ENCODE measurements at regions not wholly inside any gene's neighbourhood (a gene's known extent, or its start where the extent isn't known, plus 50 kb on each side); places are given as distances from the start of the nearest gene placed in this dataset.

GRCh38 chr7:54882694-54883093 is 123.7 kb upstream of the SEC61G start:
- intact Hi-C loops (cut with DNase I), result no loop called here
- DNase-seq (ENCODE audit: low spot score), result no peak

GRCh38 chr7:54883576-54883975 is 124.6 kb upstream of the SEC61G start:
- intact Hi-C loops (cut with DNase I), result no loop called here
- no peak for DNase-seq (ENCODE audit: low spot score)

GRCh38 chr7:54885285-54885684 is 126.3 kb upstream of the SEC61G start:
- intact Hi-C loops (cut with DNase I), result no loop called here
- no peak for DNase-seq (ENCODE audit: low spot score)

- intact Hi-C loops (cut with DNase I), result no loop called here
Observed at GRCh38 chr7:54888067-54888733, 129.2 kb upstream of the SEC61G start.

GRCh38 chr7:54888734-54889082 is 129.7 kb upstream of the SEC61G start:
- intact Hi-C loops (cut with DNase I), result no loop called here
- no peak for DNase-seq (ENCODE audit: low spot score)

More at GRCh38 chr7:54888067-54888733, 129.2 kb upstream of the SEC61G start:
- no peak for DNase-seq (ENCODE audit: low spot score)

GRCh38 chr7:54897891-54898290 is 120.9 kb upstream of the EGFR start:
- intact Hi-C loops (cut with DNase I), result no loop called here
- no peak for DNase-seq (ENCODE audit: low spot score)

- no peak for DNase-seq (ENCODE audit: low spot score)
Observed at GRCh38 chr7:54898659-54899340, 120.0 kb upstream of the EGFR start.

GRCh38 chr7:54901840-54902239 is 117.0 kb upstream of the EGFR start:
- intact Hi-C loops (cut with DNase I), result no loop called here
- no peak for DNase-seq (ENCODE audit: low spot score)

More at GRCh38 chr7:54898659-54899340, 120.0 kb upstream of the EGFR start:
- intact Hi-C loops (cut with DNase I), result no loop called here

- DNase-seq (ENCODE audit: low spot score), result no peak
- intact Hi-C loops (cut with DNase I), result no loop called here
Observed at GRCh38 chr7:54904130-54904529, 114.7 kb upstream of the EGFR start.

- intact Hi-C loops (cut with DNase I), result no loop called here
- DNase-seq (ENCODE audit: low spot score), result no peak
Observed at GRCh38 chr7:54904986-54905385, 113.8 kb upstream of the EGFR start.

- no peak for DNase-seq (ENCODE audit: low spot score)
- intact Hi-C loops (cut with DNase I), result no loop called here
Observed at GRCh38 chr7:54906963-54907362, 111.9 kb upstream of the EGFR start.

- no peak for DNase-seq (ENCODE audit: low spot score)
Observed at GRCh38 chr7:54907981-54908380, 110.8 kb upstream of the EGFR start.

GRCh38 chr7:54908760-54909438 is 109.9 kb upstream of the EGFR start:
- DNase-seq (ENCODE audit: low spot score), result no peak
- intact Hi-C loops (cut with DNase I), result no loop called here

More at GRCh38 chr7:54907981-54908380, 110.8 kb upstream of the EGFR start:
- intact Hi-C loops (cut with DNase I), result no loop called here

GRCh38 chr7:54915870-54916598 is 102.8 kb upstream of the EGFR start:
- intact Hi-C loops (cut with DNase I), result loop anchor here in 1 of 2 donors (5.0 kb wide), 1 partner anchor 1126 kb away; no protein-coding TSS in a partner anchor
- no peak for DNase-seq (ENCODE audit: low spot score)

- no peak for DNase-seq (ENCODE audit: low spot score)
- intact Hi-C loops (cut with DNase I), result loop anchor here in 1 of 2 donors (5.0 kb wide), 1 partner anchor 1124 kb away; no protein-coding TSS in a partner anchor
Observed at GRCh38 chr7:54917613-54918391, 101.0 kb upstream of the EGFR start.

- intact Hi-C loops (cut with DNase I), result no loop called here
- DNase-seq (ENCODE audit: low spot score), result no peak
Observed at GRCh38 chr7:54921116-54921515, 97.7 kb upstream of the EGFR start.

- intact Hi-C loops (cut with DNase I), result no loop called here
- DNase-seq (ENCODE audit: low spot score), result no peak
Observed at GRCh38 chr7:54931532-54931931, 87.3 kb upstream of the EGFR start.

GRCh38 chr7:54932818-54933543 is 85.8 kb upstream of the EGFR start:
- intact Hi-C loops (cut with DNase I), result no loop called here
- DNase-seq (ENCODE audit: low spot score), result peak; percentile 86
